Loucy (cell line): ENCODE measurements at regions not wholly inside any gene's neighbourhood (a gene's known extent, or its start where the extent isn't known, plus 50 kb on each side); places are given as distances from the start of the nearest gene placed in this dataset.

Experiments
- H2AFZ ChIP-seq: fragments of 200-600 bp; sonication (generic); 2 replicates; pipeline ENCODE4 v1.6.0; 2016; ENCODE audit warnings: antibody characterized with exemption, mild to moderate bottlenecking, low read length, moderate library complexity
- H3F3A ChIP-seq: fragments of 200-600 bp; 2 replicates; pipeline ENCODE4 v1.6.0; 2016; ENCODE audit warnings: antibody characterized with exemption, low read depth, mild to moderate bottlenecking
- H3K27me3 ChIP-seq: fragments of 200-600 bp; sonication (generic); 2 replicates; pipeline ENCODE4 v1.6.1; 2014; ENCODE audit warnings: low read length, mild to moderate bottlenecking; ENCODE audit not compliant: insufficient read depth, poor library complexity, severe bottlenecking
- H3K36me3 ChIP-seq: fragments of 200-600 bp; sonication (generic); 2 replicates; pipeline ENCODE4 v1.6.1; 2016; ENCODE audit warnings: low read length; ENCODE audit not compliant: insufficient read depth
- H3K4me1 ChIP-seq: fragments of 200-600 bp; sonication (generic); 2 replicates; pipeline ENCODE4 v1.5.1; 2014; ENCODE audit warnings: low read length, mild to moderate bottlenecking; ENCODE audit not compliant: insufficient read depth, poor library complexity, severe bottlenecking
- H3K4me2 ChIP-seq: fragments of 200-600 bp; sonication (generic); 2 replicates; pipeline ENCODE4 v1.6.0; 2014; ENCODE audit warnings: antibody characterized with exemption, low read length, low read depth, mild to moderate bottlenecking; ENCODE audit not compliant: poor library complexity, severe bottlenecking
- H3K4me3 ChIP-seq: fragments of 200-600 bp; sonication (generic); 2 replicates; pipeline ENCODE4 v1.5.1; 2014; ENCODE audit warnings: low read length, mild to moderate bottlenecking, mixed read lengths; ENCODE audit not compliant: poor library complexity, severe bottlenecking
- H3K79me2 ChIP-seq: fragments of 200-600 bp; sonication (generic); 2 replicates; pipeline ENCODE4 v1.6.1; 2014; ENCODE audit warnings: low read length; ENCODE audit not compliant: insufficient read depth
- H3K9ac ChIP-seq: fragments of 200-600 bp; sonication (generic); 2 replicates; pipeline ENCODE4 v1.6.0; 2014; ENCODE audit warnings: mild to moderate bottlenecking, low read depth, low read length, moderate library complexity; ENCODE audit not compliant: poor library complexity, severe bottlenecking
- H3K9me2 ChIP-seq: fragments of 200-600 bp; sonication (generic); replicated peaks from 2 replicates; pipeline ENCODE4 v1.6.1; 2016; ENCODE audit warnings: low read depth, low read length, mixed read lengths
- H3K9me3 ChIP-seq: fragments of 200-600 bp; sonication (generic); 2 replicates; pipeline ENCODE4 v1.6.1; 2014; ENCODE audit warnings: mild to moderate bottlenecking, antibody characterized with exemption, low read length, low read depth; ENCODE audit not compliant: insufficient read depth
- H4K20me1 ChIP-seq: fragments of 200-600 bp; sonication (generic); 2 replicates; pipeline ENCODE4 v1.6.0; 2014; ENCODE audit warnings: antibody characterized with exemption, low read length, mild to moderate bottlenecking; ENCODE audit not compliant: insufficient read depth, poor library complexity, severe bottlenecking
- CTCF ChIP-seq: fragments of 200-600 bp; sonication (generic); conservative IDR thresholded peaks from 2 replicates; pipeline ENCODE4 v1.5.1; 2014; ENCODE audit warnings: mild to moderate bottlenecking, antibody characterized with exemption, low read length
- EZH2phosphoT487 ChIP-seq: fragments of 200-600 bp; IDR thresholded peaks from 2 replicates; pipeline ENCODE4 v1.6.1; 2018; ENCODE audit warnings: antibody characterized with exemption, mild to moderate bottlenecking, moderate library complexity, borderline replicate concordance

GRCh38 chrX:88366314-88366713 lies 380.7 kb upstream of the CPXCR1 start:
- H3K79me2 ChIP-seq: no peaks in the 10 kb centered on the region
- H3K9ac ChIP-seq: no peak overlapping the region
- no peaks in the 10 kb centered on the region for H3K9me2 ChIP-seq
- H2AFZ ChIP-seq: no peak overlapping the region
- no peak overlapping the region for H3K4me2 ChIP-seq
- H3F3A ChIP-seq: no peaks in the 10 kb centered on the region
- no peaks in the 10 kb centered on the region for H3K36me3 ChIP-seq
- no peaks in the 10 kb centered on the region for H3K27me3 ChIP-seq
- H3K4me3 ChIP-seq: no peak overlapping the region
- no peaks in the 10 kb centered on the region for H3K9me3 ChIP-seq
- no peak for TF ChIP-seq EZH2phosphoT487
- no peak for TF ChIP-seq CTCF
- H4K20me1 ChIP-seq: no peaks in the 10 kb centered on the region
- H3K4me1 ChIP-seq: no peaks in the 10 kb centered on the region

GRCh38 chrX:88378406-88378805 lies 368.6 kb upstream of the CPXCR1 start:
- H3K9me3 ChIP-seq: no peaks in the 10 kb centered on the region
- H3K9me2 ChIP-seq: no peaks in the 10 kb centered on the region
- H4K20me1 ChIP-seq: no peaks in the 10 kb centered on the region
- no peak overlapping the region for H3K4me3 ChIP-seq
- no peaks in the 10 kb centered on the region for H3K27me3 ChIP-seq
- no peaks in the 10 kb centered on the region for H3K36me3 ChIP-seq
- TF ChIP-seq CTCF (no peak), EZH2phosphoT487 (no peak)
- no peaks in the 10 kb centered on the region for H3K79me2 ChIP-seq
- no peak overlapping the region for H2AFZ ChIP-seq
- no peak overlapping the region for H3K4me2 ChIP-seq
- no peaks in the 10 kb centered on the region for H3F3A ChIP-seq
- H3K4me1 ChIP-seq: no peaks in the 10 kb centered on the region
- H3K9ac ChIP-seq: no peak overlapping the region

GRCh38 chrX:88397551-88397950 lies 349.5 kb upstream of the CPXCR1 start:
- H3K36me3 ChIP-seq: no peaks in the 10 kb centered on the region
- no peak overlapping the region for H3K4me3 ChIP-seq
- no peaks in the 10 kb centered on the region for H3K27me3 ChIP-seq
- no peaks in the 10 kb centered on the region for H4K20me1 ChIP-seq
- no peak overlapping the region for H2AFZ ChIP-seq
- no peak overlapping the region for H3K4me2 ChIP-seq
- no peaks in the 10 kb centered on the region for H3K4me1 ChIP-seq
- no peak overlapping the region for H3K9ac ChIP-seq
- no peaks in the 10 kb centered on the region for H3K79me2 ChIP-seq
- no peak for TF ChIP-seq EZH2phosphoT487
- TF ChIP-seq CTCF: no peak
- H3K9me3 ChIP-seq: no peaks in the 10 kb centered on the region
- H3F3A ChIP-seq: no peaks in the 10 kb centered on the region
- no peaks in the 10 kb centered on the region for H3K9me2 ChIP-seq
